HL-60 (cell line): ENCODE measurements at regions not wholly inside any gene's neighbourhood (a gene's known extent, or its start where the extent isn't known, plus 50 kb on each side); places are given as distances from the start of the nearest gene placed in this dataset.

Experiments used
- DNase-seq, 2 experiments: peaks; one replicate each; pipeline ENCODE4 v3.0.0-alpha.2; 2010 to 2020; ENCODE audit warnings: low read depth in 1 of 2, low spot score in 1 of 2
- H3K27ac ChIP-seq: fragments of 250-450 bp; sonication (Bioruptor Pico); replicated peaks from 2 replicates; pipeline ENCODE4 v1.5.1; 2020; ENCODE audit warnings: mild to moderate bottlenecking, moderate library complexity
- H3K27me3 ChIP-seq: fragments of 250-450 bp; sonication (Bioruptor Pico); 2 replicates; pipeline ENCODE4 v1.5.1; 2021; ENCODE audit warnings: mild to moderate bottlenecking, moderate library complexity; ENCODE audit not compliant: insufficient read depth, poor library complexity, severe bottlenecking
- H3K4me3 ChIP-seq: replicated peaks from 2 replicates; pipeline ENCODE4 v1.5.1; 2011; ENCODE audit warnings: mild to moderate bottlenecking, control low read depth, low read length; ENCODE audit not compliant: insufficient read depth
- CTCF ChIP-seq: IDR thresholded peaks from one replicate; pipeline ENCODE4 v1.5.1; 2011; ENCODE audit warnings: low read length, control low read depth, inconsistent platforms; ENCODE audit not compliant: insufficient read depth
- POLR2AphosphoS5 ChIP-seq: IDR thresholded peaks from 2 replicates; pipeline ENCODE4 v1.6.1; 2012; ENCODE audit warnings: low read depth
- SPI1 ChIP-seq: IDR thresholded peaks from 2 replicates; pipeline ENCODE4 v1.6.1; 2012; ENCODE audit warnings: low read depth, mild to moderate bottlenecking, borderline replicate concordance

DNA sequence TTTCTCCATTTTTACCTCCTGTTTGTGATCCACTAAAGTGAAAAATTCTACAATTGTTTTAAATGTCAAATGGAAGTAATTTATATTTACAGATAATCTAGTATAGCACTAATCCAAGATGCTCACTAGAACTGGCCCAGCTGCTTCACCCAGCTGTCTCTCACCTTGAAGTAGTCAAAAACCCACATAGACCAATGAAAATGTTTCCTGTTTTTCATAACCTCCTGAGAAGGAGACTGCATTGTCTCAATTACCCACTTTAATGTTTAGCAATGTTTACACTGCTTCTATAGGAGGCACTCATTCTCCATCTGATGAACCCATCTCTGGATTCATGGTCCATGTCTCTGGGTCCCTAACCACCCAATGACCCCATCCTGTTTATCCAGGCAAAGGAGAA is 56.1 kb upstream of the ADO start:
- H3K27ac ChIP-seq, result no peak overlapping the region
- H3K27me3 ChIP-seq, result no peaks in the 10 kb centered on the region
- no peak for DNase-seq
- no peak for TF ChIP-seq SPI1
- H3K4me3 ChIP-seq, result no peak overlapping the region

DNA sequence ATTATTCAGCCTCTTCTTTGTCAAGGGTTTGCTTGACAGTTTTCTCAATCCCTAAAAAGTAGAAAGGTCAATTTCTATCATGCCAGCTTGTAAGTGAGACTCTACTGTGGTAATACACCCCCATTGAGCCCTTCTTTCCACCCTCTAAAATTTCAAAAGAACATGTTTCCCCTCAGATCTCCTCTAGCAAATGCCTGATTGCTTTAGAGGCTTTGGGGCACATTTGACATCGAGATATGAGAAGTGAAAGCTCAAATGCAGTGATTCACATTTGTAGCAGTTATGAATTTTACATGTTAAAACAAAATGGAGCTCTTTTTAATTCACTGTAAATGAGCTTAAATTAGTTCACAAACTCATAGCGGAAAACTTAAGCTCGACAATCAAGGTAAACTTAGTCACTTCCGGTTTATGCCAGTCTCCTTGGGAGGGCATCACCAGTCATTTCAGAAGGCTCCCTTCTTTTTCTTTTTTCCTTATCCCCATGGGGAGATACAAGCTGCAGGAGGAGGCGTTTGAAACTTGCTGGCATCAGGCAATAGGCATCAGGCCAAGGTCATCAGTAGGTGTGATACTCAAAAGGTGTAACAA is 55.3 kb upstream of the ADO start:
- no peak for DNase-seq
- Histone ChIP-seq H3K4me3 (no peak overlapping the region), H3K27me3 (no peaks in the 10 kb centered on the region), H3K27ac (no peak overlapping the region)
- TF ChIP-seq POLR2AphosphoS5 (no peak), CTCF (no peak)
